A549 (cell line): ENCODE measurements at regions not wholly inside any gene's neighbourhood (a gene's known extent, or its start where the extent isn't known, plus 50 kb on each side); places are given as distances from the start of the nearest gene placed in this dataset.

Source experiments
- ATAC-seq, 2 experiments: fragments of 200-7000 bp in 1 of 2; fragments of >200 bp in 1 of 2; cut with Nextera tagmentation in 1 of 2; cut with Tn5 transposase in 1 of 2; 3 replicates each; pipeline versions ENCODE4 v1.8.0 to v1.9.1; 2018 to 2020; ENCODE audit warnings: mild to moderate bottlenecking in 1 of 2, moderate library complexity in 1 of 2
- CTCF ChIA-PET: fragments of 300-600 bp; sonication (Branson Sonifier 250); formaldehyde crosslinking; extraction: SDS; loops from one replicate; lab custom pipeline; 2021; ENCODE audit warnings: antibody characterized with exemption, inconsistent platforms; lab: Yijun Ruan, JAX
- POLR2A ChIA-PET: fragments of 350-600 bp; formaldehyde crosslinking; extraction: SDS; loops from one replicate; lab custom pipeline; 2021; ENCODE audit warnings: antibody characterized with exemption, inconsistent platforms; lab: Yijun Ruan, JAX
- DNase-seq, 2 experiments: peaks; one replicate each; pipeline versions ENCODE4 v3.0.0 to v3.0.0-alpha.2; 2011 to 2016; ENCODE audit warnings: low read depth in 1 of 2, low spot score in 1 of 2
- FAIRE-seq: peaks from 2 replicates; lab custom pipeline; 2011; peaks lifted over from hg19 to GRCh38; lab: Jason Lieb, UNC
- H3K27ac ChIP-seq, 2 experiments: fragments of >200 bp; sonication (Bioruptor Twin); formaldehyde crosslinking; 3 replicates each; pipeline ENCODE4 v1.5.1; 2016 to 2017
- H3K4me1 ChIP-seq: fragments of >200 bp; sonication (Bioruptor Twin); formaldehyde crosslinking; 3 replicates; pipeline ENCODE4 v1.6.1; 2016
- H3K4me2 ChIP-seq: fragments of >200 bp; sonication (Bioruptor Twin); formaldehyde crosslinking; 3 replicates; pipeline ENCODE4 v1.6.1; 2016
- H3K4me3 ChIP-seq: fragments of >200 bp; sonication (Bioruptor Twin); formaldehyde crosslinking; 3 replicates; pipeline ENCODE4 v1.5.1; 2016
- H3K9me3 ChIP-seq: fragments of >200 bp; sonication (Bioruptor Twin); formaldehyde crosslinking; 3 replicates; pipeline ENCODE4 v1.6.1; 2016
- BHLHE40 ChIP-seq: IDR thresholded peaks from 2 replicates; pipeline ENCODE4 v1.6.1; 2012; ENCODE audit warnings: low read depth, low read length, inconsistent platforms
- CHD2 ChIP-seq: fragments of 150-350 bp; IDR thresholded peaks from 2 replicates; pipeline ENCODE4 v1.6.1; 2014; ENCODE audit warnings: low read length; ENCODE audit not compliant: partially characterized antibody
- CHD4 ChIP-seq: fragments of 200-600 bp; sonication (generic); IDR thresholded peaks from 2 replicates; pipeline ENCODE4 v1.6.1; 2016; ENCODE audit warnings: antibody characterized with exemption, mild to moderate bottlenecking, borderline replicate concordance
- EHF ChIP-seq: fragments of 250-450 bp; sonication (Bioruptor Pico); IDR thresholded peaks from 2 replicates; pipeline ENCODE4 v1.5.0; 2020; ENCODE audit warnings: mild to moderate bottlenecking
- EHMT2 ChIP-seq: fragments of 200-600 bp; sonication (generic); IDR thresholded peaks from 2 replicates; pipeline ENCODE4 v1.6.1; 2016; ENCODE audit warnings: antibody characterized with exemption, low read depth, mild to moderate bottlenecking, moderate library complexity
- ESRRA ChIP-seq: fragments of 150-350 bp; IDR thresholded peaks from 2 replicates; pipeline ENCODE4 v1.6.1; 2014; ENCODE audit warnings: mild to moderate bottlenecking, low read length, borderline replicate concordance
- FOSB ChIP-seq: fragments of 250-450 bp; sonication (Bioruptor Pico); IDR thresholded peaks from 2 replicates; pipeline ENCODE4 v1.5.0; 2020; ENCODE audit warnings: mild to moderate bottlenecking, moderate library complexity
- FOSL2 ChIP-seq, 2 experiments: fragments of 450-650 bp in 1 of 2; fragments of >200 bp in 1 of 2; sonication (Bioruptor Twin) in 1 of 2; formaldehyde crosslinking; IDR thresholded peaks; 2 replicates each; pipeline versions ENCODE4 v1.5.0 to v1.6.1; 2016 to 2020; ENCODE audit warnings: mild to moderate bottlenecking in 1 of 2, moderate library complexity in 1 of 2
- FOXS1 ChIP-seq: fragments of 250-450 bp; sonication (Bioruptor Pico); IDR thresholded peaks from 2 replicates; pipeline ENCODE4 v1.5.0; 2020; ENCODE audit warnings: mild to moderate bottlenecking, moderate library complexity
- HDAC2 ChIP-seq: fragments of 200-600 bp; sonication (generic); IDR thresholded peaks from 2 replicates; pipeline ENCODE4 v1.6.1; 2016
- HEYL ChIP-seq: fragments of 250-450 bp; sonication (Bioruptor Pico); IDR thresholded peaks from 2 replicates; pipeline ENCODE4 v1.8.0; 2021; ENCODE audit warnings: mild to moderate bottlenecking, moderate library complexity
- JUN ChIP-seq, 2 experiments: fragments of >200 bp; sonication (Bioruptor Twin); formaldehyde crosslinking; IDR thresholded peaks; 2 replicates in 1 of 2; 3 replicates in 1 of 2; pipeline ENCODE4 v1.6.1; 2016 to 2017
- KDM5A ChIP-seq: fragments of 200-600 bp; sonication (generic); IDR thresholded peaks from 2 replicates; pipeline ENCODE4 v1.6.1; 2016; ENCODE audit warnings: antibody characterized with exemption, mild to moderate bottlenecking
- MYC ChIP-seq: IDR thresholded peaks from 2 replicates; pipeline ENCODE4 v1.6.1; 2012; ENCODE audit warnings: mild to moderate bottlenecking, inconsistent platforms, low read length, improper control_type of control experiment, borderline replicate concordance
- NFE2L2 ChIP-seq: fragments of 150-350 bp; conservative IDR thresholded peaks from 2 replicates; pipeline ENCODE4 v1.6.1; 2014; ENCODE audit warnings: low read length
- NR3C1 ChIP-seq: fragments of >200 bp; sonication (Bioruptor Twin); formaldehyde crosslinking; IDR thresholded peaks from 3 replicates; pipeline ENCODE4 v1.6.1; 2017
- POLR2A ChIP-seq: IDR thresholded peaks from 2 replicates; pipeline ENCODE4 v1.6.1; 2012; ENCODE audit warnings: mild to moderate bottlenecking, low read length
- RAD21 ChIP-seq, 2 experiments: fragments of >200 bp in 1 of 2; sonication (Bioruptor Twin) in 1 of 2; formaldehyde crosslinking in 1 of 2; IDR thresholded peaks in 1 of 2; conservative IDR thresholded peaks in 1 of 2; 2 replicates in 1 of 2; 3 replicates in 1 of 2; pipeline ENCODE4 v1.6.1; 2012 to 2018; ENCODE audit warnings: inconsistent platforms in 1 of 2
- RARB ChIP-seq: fragments of 250-450 bp; sonication (Bioruptor Pico); IDR thresholded peaks from 2 replicates; pipeline ENCODE4 v1.8.0; 2021; ENCODE audit warnings: mild to moderate bottlenecking, moderate library complexity
- RNF2 ChIP-seq: fragments of 200-600 bp; sonication (generic); IDR thresholded peaks from 2 replicates; pipeline ENCODE4 v1.6.1; 2016; ENCODE audit warnings: low read depth, mild to moderate bottlenecking, antibody characterized with exemption, moderate library complexity, borderline replicate concordance
- SMC3 ChIP-seq: fragments of >200 bp; sonication (Bioruptor Twin); formaldehyde crosslinking; IDR thresholded peaks from 3 replicates; pipeline ENCODE4 v1.6.1; 2018; ENCODE audit warnings: inconsistent platforms
- SREBF2 ChIP-seq: fragments of 450-650 bp; IDR thresholded peaks from 2 replicates; pipeline ENCODE4 v1.6.1; 2014; ENCODE audit warnings: mild to moderate bottlenecking, moderate library complexity
- ZC3H11A ChIP-seq: fragments of 450-650 bp; IDR thresholded peaks from 2 replicates; pipeline ENCODE4 v1.6.1; 2014; ENCODE audit warnings: antibody characterized with exemption, mild to moderate bottlenecking
- whole genome bisulfite sequencing: methylation state at CpG from one replicate; pipeline ENCODE4 v1.1.6; 2017; ENCODE audit errors: missing lambda C conversion rate; 5-methylcytosine and 5-hydroxymethylcytosine counted together
- TF ChIP-seq, protein P1 (sequence below): fragments of >200 bp; sonication (Bioruptor Twin); formaldehyde crosslinking; IDR thresholded peaks from 3 replicates; pipeline ENCODE4 v1.6.1; 2016
- TF ChIP-seq, protein P2 (sequence below): IDR thresholded peaks from 2 replicates; pipeline ENCODE4 v1.6.1; 2012; ENCODE audit warnings: low read depth, borderline replicate concordance
- TF ChIP-seq, protein P3 (sequence below): fragments of >200 bp; sonication (Bioruptor Twin); formaldehyde crosslinking; IDR thresholded peaks from 3 replicates; pipeline ENCODE4 v1.5.1; 2016

DNA sequence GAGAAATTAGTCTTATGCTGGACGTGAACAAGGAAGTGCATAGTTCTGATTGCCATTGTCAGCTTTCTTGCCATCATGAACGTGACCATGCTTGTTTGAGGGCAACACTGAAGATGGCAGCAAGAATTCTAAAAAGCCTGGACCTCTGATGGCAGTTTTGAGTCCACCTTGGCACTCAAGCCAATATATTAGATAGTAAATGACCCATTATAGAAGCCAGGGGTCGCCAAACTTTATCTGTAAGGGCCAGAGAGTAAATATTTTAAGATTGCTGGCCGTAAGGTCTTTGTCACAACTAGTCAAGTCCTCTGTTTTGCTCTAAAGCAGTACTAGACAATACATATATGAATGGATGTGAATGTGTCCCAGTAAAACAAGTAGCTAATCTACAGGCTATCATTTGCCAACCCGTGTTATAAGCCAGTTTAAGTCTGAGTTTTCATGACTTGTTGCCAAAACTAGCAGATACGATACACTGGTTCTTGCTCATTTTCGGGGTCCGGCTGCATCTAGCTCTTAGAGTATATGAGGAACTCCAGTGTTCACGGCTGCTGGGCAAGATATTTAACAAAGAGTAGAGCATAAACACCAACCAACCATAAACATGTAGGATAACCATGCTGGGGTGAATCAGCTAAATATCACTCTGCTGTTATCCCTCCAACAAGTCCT lies 73.1 kb upstream of the PELI1 start:
- no peak overlapping the region for H3K4me2 ChIP-seq
- H3K4me1 ChIP-seq: 0 out of 3 replicates have a peak, but pooled peaks cover 3% of the 10 kb centered on the region
- H3K27ac ChIP-seq: no peak overlapping the region
- DNase-seq: no peak
- ChIA-PET POLR2A (no interaction called here), CTCF (interaction anchor here (0.8 to 1.3 kb wide), 3 partner anchors 18 to 114 kb away, joined by 3 read pairs; no protein-coding TSS in a partner anchor)
- no peak for FAIRE-seq
- no peaks in the 10 kb centered on the region for H3K9me3 ChIP-seq
- 55% methylated on average over 9 of the region's 9 CpGs for WGBS
- TF ChIP-seq SMC3 (no peak), RNF2 (no peak), RARB (CRISPR knock-in tag) (no peak), KDM5A (no peak), EHMT2 (no peak), RAD21 (conservative IDR thresholded peaks at IDR 0.05 in 1 of 2, IDR thresholded peaks at IDR 0.05 in 1 of 2) (no peak), NR3C1 (no peak), MYC (no peak), EHF (CRISPR knock-in tag) (no peak), HDAC2 (no peak), ESRRA (no peak), BHLHE40 (no peak), FOXS1 (no peak), FOSL2 (IDR thresholded peaks at IDR 0.05) (no peak), FOSL2 (CRISPR knock-in tag; IDR thresholded peaks at IDR 0.05) (no peak), HEYL (CRISPR knock-in tag) (no peak)
- TF ChIP-seq, protein P1, sequence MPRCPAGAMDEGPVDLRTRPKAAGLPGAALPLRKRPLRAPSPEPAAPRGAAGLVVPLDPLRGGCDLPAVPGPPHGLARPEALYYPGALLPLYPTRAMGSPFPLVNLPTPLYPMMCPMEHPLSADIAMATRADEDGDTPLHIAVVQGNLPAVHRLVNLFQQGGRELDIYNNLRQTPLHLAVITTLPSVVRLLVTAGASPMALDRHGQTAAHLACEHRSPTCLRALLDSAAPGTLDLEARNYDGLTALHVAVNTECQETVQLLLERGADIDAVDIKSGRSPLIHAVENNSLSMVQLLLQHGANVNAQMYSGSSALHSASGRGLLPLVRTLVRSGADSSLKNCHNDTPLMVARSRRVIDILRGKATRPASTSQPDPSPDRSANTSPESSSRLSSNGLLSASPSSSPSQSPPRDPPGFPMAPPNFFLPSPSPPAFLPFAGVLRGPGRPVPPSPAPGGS: no peak
- no peak overlapping the region for H3K4me3 ChIP-seq
- ATAC-seq: no peak

DNA sequence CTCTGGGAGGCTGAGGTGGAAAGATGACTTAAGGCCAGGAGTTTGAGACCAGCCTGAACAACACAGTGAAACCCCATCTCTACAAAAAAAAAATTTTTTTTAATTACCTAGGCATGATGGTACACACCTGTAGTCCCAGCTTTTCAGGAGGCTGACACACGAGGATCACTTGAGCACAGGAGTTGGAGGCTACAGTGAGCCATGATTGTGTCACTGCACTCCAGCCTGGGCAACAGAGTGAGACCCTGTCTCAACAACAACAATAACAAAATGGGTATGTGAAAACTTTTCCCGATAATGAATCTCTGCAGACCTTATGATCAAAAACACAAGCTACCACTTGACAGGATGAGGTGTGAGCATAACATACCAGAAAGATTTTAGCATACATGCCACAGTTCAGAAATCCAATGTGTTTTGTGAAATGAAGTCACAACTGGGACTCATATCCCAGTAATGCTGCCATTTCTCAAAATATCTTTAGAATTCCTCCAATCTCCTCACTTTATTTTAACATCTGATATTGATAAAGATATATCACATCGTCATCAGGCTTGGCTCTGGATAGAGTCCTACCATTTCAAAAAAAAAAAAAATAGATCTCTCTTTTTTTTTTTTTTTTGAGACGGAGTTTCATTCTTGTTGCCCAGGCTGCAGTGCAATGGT lies 74.0 kb upstream of the PELI1 start:
- H3K27ac ChIP-seq: no peak overlapping the region
- no peak for ATAC-seq
- CTCF ChIA-PET: interaction anchor here (0.8 to 2.1 kb wide), 3 partner anchors 17 to 168 kb away, joined by 3 to 6 read pairs (median 3); no protein-coding TSS in a partner anchor
- H3K4me1 ChIP-seq: no peaks in the 10 kb centered on the region
- TF ChIP-seq FOSB (CRISPR knock-in tag) (no peak), JUN (IDR thresholded peaks at IDR 0.05) (no peak), CHD2 (no peak), SREBF2 (no peak), CHD4 (no peak), ZC3H11A (no peak), SMC3 (no peak), NFE2L2 (no peak), POLR2A (no peak), HEYL (CRISPR knock-in tag) (no peak), RARB (CRISPR knock-in tag) (no peak)
- TF ChIP-seq, protein P2, sequence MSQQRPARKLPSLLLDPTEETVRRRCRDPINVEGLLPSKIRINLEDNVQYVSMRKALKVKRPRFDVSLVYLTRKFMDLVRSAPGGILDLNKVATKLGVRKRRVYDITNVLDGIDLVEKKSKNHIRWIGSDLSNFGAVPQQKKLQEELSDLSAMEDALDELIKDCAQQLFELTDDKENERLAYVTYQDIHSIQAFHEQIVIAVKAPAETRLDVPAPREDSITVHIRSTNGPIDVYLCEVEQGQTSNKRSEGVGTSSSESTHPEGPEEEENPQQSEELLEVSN: no peak
- TF ChIP-seq, protein P1: no peak
- TF ChIP-seq, protein P3, sequence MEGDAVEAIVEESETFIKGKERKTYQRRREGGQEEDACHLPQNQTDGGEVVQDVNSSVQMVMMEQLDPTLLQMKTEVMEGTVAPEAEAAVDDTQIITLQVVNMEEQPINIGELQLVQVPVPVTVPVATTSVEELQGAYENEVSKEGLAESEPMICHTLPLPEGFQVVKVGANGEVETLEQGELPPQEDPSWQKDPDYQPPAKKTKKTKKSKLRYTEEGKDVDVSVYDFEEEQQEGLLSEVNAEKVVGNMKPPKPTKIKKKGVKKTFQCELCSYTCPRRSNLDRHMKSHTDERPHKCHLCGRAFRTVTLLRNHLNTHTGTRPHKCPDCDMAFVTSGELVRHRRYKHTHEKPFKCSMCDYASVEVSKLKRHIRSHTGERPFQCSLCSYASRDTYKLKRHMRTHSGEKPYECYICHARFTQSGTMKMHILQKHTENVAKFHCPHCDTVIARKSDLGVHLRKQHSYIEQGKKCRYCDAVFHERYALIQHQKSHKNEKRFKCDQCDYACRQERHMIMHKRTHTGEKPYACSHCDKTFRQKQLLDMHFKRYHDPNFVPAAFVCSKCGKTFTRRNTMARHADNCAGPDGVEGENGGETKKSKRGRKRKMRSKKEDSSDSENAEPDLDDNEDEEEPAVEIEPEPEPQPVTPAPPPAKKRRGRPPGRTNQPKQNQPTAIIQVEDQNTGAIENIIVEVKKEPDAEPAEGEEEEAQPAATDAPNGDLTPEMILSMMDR: no peak
- TF ChIP-seq, all 56 proteins: peak for 0
- POLR2A ChIA-PET: no interaction called here
- WGBS: 49% methylated on average over 4 of the region's 4 CpGs
- no peak overlapping the region for H3K4me2 ChIP-seq
- no peaks in the 10 kb centered on the region for H3K9me3 ChIP-seq
- DNase-seq (no peak), FAIRE-seq (no peak)
- H3K4me3 ChIP-seq: no peak overlapping the region
